GM18870 (cell line): ENCODE measurements at regions not wholly inside any gene's neighbourhood (a gene's known extent, or its start where the extent isn't known, plus 50 kb on each side); places are given as distances from the start of the nearest gene placed in this dataset.
A peak's percentile ranks its signal among the peaks of the same experiment; 100 is the strongest.
"Not testable (repeated sequence)": the region's sequence is repeated elsewhere in the genome, so short reads cannot be mapped to it uniquely, and the experiment has no call there.

Experiments
- ATAC-seq: cut with Tn5 transposase; IDR thresholded peaks from one replicate; pipeline ENCODE4 v1.9.1; 2021; ENCODE audit warnings: moderate library complexity; ENCODE audit not compliant: unreplicated experiment

DNA sequence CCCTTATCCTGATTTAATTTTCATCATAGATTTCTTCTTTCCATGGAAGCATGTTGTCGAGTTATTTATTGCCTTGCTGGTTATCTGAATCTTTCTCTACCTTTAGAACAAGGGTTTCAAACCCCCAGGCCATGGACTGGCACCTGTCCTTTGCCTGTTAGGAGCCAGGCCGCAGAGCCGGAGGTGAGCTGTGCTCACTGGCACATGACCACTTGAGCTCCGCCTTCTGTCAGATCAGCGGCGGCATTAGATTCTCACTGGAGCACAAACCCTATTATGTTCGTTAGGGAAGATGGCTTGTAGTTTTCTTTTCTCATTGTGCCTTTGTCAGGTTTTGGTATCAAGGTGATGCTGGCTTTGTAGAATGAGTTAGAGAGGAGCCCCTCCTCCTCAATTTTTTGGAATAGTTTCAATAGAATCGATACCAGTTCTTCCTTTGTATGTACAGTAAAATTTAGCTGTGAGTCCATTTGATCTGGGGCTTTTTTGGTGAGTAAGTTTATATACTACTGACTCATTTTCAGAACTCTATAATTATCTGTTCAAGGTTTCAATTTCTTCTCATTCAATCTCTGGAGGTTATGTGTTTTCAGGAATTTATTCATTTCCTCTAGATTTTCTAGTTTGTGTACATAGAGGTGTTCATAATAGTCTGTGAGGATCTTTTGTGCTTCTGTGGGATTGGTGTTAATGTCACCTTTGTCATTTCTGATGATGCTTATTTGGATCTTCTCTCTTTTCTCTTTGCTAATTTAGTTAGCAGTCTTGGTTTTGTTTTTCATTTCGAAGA is 668.0 kb upstream of the FAM98A start:
- peak; percentile 96 for ATAC-seq

DNA sequence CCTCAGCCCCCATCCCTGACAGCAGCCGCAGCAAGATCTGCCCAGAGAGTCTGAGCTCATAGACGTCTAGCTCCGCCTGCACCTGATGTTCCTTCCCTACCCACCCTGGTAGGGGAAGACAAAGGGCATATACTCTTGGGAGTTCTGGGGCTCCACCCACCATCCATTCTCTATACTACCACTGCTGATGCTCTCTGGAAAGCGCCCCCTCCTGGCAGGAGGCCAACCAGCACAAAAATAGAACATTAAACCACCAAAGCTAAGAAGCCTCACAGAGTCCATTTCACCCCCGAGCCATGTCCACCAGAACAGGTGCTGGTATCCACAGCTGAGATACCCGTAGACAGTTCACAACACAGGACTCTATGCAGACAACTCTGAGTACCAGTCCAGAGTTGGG is 662.6 kb upstream of the FAM98A start:
- no peak for ATAC-seq

DNA sequence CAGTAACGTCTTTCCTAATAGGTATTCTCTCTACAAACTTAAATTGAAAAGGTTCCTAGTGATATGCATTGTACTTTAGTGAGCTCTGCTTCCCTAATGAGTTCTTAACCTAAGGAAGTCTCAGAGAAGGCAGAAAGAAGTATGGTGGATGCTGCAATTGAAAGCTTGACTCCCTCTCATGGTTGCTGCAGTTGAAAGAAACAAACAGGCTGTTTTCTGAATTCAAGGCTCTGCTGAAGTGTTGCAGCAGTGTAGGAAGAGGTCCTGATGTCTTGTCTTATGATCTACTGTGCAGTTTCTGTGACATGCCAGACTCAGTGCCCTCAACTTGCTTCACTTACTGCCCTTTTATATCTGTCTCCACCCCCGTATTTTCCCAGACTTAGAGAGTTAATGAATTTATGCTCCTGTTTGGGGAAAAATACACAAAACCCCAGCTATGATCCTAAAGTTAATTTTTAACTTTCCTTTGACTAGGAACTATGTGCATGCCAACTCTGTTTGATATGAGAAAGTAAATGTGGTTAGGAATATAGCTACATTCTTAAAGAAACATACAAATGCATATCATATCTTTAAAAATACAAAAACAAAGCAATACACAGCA is 655.3 kb upstream of the FAM98A start:
- no peak for ATAC-seq

DNA sequence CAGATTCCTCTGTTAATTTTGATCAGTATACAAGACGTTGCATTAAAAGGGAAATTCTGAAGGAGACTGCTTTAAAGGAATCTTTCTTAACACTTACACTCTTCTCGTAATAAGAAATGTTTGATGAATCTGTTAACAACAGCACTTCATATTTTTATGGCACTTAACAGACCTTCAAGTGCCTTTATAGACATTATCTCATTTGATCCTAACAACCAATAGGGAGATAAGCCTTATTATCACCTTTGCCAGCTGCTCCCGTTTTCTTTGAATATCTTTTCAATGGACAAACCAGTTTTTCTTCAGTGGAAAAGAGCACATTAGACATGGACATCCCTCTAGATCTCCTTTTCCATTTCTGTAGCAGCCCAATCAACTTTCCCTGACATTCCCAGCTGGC is 653.0 kb upstream of the FAM98A start:
- no peak for ATAC-seq

DNA sequence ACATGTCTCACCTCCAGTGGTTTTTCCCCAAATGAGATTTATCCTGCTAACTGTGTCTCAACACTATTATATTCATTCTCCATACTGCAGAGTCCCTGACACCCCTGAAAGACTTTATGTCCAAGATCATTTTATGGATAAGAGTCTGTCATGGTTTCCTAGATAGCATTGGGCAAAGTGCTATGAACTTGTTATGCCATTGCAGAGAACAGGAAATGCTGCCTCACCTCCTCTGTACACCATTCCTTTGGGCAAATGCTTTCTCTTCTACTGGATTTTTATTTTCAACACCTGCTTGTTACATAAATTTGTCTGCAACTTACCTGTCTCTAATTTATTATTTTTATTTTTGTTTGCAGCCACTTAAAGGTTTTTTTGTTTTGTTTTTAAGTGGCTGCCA is 652.5 kb upstream of the FAM98A start:
- ATAC-seq, result no peak

DNA sequence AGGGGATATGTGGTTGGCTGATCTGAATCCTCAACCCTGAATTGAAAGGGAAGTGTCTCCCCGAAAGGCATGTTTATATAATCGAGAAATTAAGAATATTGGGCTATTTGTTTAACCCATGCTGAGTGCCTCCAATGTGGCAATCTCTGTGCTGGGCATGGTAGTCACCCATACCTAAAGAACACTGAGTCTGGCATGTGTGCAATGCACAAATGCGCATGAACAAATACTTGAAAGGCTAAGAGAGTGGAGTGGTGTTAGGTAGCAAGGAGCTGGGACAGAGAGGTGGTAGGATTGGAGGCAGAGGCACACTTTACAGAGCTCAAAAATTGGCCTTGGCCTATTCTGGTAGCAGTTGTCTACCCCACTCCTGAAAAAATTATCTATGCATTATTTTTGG is 645.1 kb upstream of the FAM98A start:
- ATAC-seq, result no peak

DNA sequence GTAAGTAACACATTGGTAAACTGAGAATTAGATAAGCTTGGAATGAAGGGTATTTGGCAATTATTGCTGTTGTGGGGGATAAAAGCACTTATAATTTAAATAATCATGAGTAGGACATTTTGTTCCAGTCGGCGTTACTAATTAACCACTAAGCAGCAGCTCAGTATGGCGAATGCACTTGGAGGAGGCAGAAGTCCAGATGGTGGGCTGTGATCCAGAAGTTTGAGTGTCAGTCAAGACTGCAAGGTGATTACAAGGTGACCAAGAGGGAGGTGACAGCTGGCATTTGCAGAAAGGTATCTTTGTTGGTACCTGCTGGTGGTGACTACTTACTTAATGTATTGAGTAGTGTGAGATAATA is 643.6 kb upstream of the FAM98A start:
- ATAC-seq, result no peak

DNA sequence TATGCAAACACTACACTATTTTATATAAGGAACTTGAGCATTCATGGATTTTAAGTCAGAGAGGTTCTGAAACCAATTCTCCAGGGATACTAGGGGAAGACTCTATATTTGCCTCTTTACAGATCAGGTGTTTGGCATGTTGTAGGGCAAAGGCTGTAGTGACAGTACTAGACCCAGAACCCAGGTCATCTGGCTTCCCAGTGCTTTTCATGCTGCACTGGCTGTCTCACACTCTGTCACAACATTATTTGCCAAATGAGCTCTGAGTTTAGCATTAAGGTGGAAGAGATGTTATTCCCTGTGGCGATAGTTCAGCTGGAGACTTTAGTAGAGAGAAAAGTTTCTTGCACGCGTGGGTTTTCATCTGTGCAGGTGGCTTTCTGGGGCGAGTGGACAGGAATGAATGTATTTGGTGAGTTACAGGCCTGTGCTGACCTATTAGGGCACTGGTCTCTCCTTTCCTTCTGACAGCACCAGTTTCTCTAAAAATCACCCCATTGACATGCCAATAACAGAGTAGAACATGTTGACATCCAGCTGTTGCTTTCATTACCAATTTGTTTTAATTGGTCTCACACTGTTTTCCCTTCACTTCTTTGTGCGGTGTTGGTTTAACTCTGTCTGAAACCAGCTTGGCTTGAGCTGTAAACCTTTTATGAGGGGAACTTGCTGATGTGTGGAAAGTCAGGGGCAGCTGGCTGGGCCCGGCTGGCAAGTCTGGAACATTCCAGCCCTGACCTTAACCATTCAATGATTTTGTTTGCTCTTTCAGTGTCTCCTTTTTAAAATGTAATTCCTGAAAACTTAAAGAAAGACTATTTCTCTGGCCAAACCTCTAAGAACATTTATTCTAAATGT is 643.0 kb upstream of the FAM98A start:
- no peak for ATAC-seq

DNA sequence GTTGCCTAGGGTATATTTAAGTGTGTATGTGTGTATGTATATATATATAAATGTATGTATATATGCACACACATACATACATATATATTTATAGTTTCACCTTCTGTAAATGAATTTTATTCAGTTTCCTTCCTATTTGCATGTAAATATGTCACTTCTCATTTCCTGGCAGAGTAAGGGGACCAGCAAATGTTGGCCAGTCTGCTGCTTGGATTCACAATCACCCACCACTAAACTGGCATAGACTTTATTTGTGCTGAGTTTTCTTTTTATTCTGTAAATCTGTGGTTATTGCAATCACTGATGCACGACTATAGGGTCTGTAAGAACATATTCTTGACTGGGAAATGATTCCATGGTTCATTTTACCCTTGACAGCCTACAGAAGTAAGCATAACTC is 640.4 kb upstream of the FAM98A start:
- ATAC-seq, result no peak

DNA sequence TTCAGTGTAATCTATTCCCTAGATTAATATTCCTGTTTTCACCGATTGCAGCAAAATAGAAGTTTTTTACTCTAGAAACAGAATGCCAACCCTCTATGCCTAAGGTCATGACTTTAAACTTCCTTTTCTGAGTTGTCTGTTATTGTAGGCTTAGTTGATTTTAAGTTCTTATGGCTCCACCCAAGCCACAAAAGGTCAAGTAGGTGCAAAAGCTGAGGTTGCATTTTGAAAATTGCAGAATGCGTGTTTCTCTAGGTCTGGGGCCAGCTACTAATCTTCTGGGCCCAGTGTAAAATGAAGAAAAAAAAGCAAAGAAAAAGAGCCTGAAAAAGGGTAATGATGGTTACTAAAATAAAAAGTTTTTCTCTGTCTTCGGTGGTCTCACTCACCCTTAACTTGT is 635.7 kb upstream of the FAM98A start:
- ATAC-seq, result no peak

DNA sequence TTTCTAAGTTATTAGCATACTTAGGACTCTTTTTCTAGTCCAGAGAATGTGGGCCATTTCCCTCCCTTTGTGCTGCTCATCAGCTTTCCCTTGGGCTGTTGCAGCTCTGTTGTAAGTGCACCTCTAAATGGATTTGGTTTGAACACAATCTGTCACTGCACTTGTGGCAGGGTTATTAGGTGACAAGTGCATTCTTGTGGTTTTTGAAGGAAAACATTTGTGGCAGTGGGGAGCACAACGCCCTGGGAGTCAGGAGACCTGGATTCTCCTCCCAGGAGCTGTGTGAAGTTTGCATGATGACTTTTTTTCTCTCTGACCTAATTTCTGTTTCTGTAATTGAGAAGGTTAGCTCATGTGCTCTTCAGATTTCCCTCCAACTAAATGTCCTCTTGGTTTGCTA is 630.9 kb upstream of the FAM98A start:
- no peak for ATAC-seq

DNA sequence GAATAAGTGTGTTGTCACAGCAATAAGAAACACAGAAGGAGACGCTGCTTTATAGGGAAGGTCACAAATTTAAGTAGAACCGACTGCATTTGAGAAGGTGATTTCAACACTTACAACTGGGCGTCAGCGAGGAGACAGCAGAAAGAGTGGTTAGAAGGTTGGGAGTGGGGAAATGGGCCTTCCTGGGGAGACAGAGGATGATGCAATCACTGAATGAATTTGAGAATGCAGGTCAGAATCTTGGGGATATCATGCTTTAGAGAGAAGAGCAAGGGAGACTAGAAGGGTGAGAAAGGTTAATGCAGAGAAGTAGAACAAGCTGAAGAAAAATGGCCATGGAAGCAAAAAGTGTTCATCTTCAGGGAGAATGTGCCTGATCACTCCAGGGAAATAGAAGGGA is 616.1 kb upstream of the FAM98A start:
- ATAC-seq, result no peak

DNA sequence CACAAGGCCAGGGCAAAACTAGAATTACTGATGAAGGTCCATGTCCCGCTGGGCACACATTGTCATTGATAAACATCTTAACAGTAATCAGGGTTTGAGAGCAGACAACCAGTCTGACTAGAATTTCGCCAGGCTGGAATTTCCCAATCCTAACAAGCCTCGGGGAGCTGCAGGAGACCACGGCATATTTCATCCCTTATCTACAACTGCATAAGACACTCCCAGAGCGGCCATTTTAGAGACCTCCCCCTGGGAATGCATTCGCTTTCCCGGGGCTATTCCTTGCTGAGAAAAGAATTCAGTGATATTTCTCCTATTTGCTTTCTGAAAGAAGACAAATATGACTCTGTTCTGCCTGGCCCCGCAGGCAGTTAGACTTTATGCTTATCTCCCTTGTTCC is 611.3 kb upstream of the FAM98A start:
- not testable (repeated sequence) for ATAC-seq

DNA sequence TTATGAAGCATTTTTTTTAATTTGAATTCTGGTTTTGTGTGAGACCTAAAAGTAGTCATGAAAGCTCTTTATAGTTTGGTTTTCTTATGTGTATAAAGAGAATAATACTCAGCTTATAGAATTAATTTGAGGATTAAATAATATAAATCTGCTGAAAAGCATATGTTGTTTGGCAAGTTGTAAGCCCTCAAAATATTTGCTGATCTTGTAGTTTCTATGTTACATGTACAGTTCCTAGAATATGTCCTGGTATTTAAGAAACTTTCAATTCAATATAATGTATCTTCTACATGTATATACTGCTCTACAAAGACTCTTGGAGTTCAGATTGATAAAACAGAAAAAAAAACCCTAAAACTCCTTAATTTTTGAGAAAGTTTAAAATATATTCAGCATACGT is 605.5 kb upstream of the FAM98A start:
- ATAC-seq, result no peak

DNA sequence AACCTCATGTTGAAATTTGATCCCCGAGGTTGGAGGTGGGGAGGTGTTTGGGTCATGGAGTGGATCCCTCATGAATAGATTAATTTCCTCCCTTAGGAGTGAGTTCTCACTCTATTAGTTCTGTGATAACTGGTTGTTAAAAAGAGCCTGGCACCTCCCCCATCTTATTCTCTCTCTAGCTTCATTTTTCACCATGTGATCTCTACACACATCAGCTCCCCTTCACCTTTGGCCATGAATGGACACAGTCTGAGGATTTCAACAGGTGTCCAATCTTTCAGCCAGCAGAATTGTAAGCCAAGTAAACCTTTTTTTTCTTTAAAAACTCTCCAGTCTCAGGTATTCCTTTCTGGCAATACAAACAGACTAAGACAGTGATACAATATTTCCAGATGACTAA is 602.0 kb upstream of the FAM98A start:
- ATAC-seq, result no peak

DNA sequence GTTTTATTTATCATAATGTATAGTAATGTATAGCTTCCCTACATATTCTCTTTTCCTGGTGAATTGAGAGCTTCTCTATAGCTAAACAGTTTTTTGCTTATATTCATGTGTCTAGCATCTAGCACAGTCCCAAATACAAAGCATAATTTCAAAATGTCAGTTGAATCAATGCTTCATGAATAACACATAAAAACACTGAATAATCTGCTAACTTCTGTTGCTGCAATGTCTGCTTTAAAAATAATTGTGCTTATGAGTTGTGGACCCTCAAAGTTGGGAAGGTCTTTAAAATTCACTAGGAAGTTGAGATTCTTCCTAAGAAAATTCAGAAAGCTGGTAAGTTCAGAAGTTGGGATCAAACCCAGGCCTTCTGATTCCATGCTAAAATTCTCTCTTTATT is 600.9 kb upstream of the FAM98A start:
- ATAC-seq, result no peak

DNA sequence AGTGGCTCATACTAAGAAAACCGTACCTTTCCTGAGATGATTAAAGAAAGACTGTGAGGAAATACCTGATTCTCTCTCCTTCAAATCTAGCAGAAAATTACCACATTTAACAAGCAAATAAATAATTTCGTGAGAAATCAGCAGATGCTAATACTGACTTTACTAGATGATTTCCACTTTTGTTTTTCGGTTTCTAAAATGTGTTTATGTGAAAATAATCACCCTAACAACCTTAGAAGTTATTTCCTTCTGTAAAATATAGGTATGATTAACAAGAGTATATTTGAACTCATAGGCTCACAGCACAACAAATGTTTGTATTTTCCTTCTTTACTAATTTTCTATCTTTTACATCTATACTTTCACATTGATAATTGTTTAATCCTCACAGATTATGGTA is 594.1 kb upstream of the FAM98A start:
- ATAC-seq, result no peak

DNA sequence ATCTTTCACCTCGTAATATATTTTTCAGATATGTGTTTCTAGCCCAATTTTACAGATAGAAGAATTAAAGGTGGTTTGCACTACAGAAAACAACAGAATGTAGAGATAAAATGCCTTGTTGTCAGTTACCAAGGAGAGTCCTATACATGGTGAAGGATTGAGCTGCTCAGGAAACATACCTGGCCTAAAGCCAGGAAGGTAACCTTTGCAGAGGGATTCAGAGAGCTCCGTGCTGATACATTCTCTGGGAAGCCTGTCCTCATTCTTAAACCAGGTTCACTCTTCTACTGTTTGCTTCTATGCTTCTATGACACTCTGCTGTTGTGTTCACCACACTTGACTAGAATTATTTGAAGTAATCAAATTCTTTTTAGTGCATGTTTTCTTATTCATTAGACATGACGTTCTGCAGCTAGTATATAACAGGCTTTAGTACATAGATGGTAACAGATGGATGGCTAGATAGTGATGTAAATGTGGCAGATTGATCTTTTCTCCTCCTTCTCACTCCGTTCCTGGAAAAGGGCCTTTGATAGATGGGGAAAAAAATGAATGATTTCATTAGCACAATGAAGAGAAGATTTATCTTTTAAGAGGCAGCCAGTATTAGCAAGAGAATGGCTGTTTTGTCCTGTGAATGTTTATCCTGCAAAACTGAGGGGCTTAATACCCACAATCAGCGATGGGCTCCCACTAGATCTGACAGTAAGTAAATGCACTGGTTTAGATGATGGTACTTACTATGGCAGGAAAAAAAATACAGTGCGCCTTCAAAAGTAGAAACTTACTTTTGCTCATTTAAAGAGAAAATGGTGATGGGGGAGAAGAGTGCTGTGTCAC is 589.6 kb upstream of the FAM98A start:
- ATAC-seq, result no peak

DNA sequence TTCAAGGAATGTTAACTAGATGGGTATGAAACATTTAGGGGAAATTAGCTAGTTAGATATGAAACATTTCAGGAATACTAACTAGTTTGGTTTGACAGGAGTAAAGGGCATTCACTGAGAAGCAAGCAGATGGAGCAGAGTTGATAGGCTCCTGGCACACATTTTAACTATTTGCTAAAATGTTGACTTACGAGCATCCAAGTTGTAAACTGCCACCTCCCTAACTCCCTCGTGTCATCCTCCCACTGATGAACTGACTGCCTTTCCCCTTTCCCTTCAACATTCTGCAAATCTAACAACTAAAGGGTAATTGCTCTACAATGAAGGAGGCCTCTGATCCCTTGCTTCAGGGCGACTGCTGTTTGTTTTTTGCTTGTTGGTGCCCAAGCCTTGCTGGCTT is 580.4 kb upstream of the FAM98A start:
- no peak for ATAC-seq

DNA sequence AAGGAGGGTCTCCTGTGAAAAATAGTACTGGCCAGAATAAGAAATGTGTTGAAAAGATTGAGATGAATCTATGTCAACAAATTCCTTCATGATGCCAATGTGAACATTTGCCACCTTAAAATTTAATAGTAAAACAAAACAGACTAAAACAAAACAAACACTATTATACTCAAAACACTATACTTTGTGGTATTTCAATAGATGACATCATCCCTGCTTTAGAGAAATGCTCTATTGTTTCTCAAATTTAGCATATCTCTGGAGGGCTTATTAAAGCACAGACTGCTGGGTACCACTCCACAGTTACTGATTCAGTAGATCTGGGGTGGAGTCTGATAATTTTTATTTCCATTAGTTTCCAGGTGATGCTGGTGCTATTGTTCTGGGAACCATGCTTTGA is 579.4 kb upstream of the FAM98A start:
- no peak for ATAC-seq

DNA sequence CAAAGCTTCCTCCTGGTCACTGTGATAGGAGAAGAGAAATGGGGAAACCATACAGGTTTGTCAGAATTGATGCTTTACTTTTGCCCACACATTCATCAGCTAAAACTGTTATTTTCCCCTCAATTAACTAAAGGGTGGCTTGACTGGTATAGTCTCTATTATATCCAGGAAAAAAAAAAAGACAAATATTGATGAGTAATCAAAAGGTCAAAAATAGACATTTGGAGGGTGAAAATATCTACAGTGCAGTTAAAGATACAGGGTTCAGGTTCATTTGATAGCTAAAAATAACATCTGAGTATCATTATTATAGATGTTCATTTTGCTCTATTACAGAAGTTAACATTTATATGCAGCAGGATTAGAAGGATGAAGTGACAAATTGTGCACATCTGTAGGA is 577.6 kb upstream of the FAM98A start:
- no peak for ATAC-seq
